CD4-positive, alpha-beta memory T cell (primary cell): ENCODE measurements at regions not wholly inside any gene's neighbourhood (a gene's known extent, or its start where the extent isn't known, plus 50 kb on each side); places are given as distances from the start of the nearest gene placed in this dataset.
A peak's percentile ranks its signal among the peaks of the same experiment; 100 is the strongest.

Source experiments
- CTCF ChIA-PET: fragments of 350-600 bp; sonication (Branson Sonifier 250); formaldehyde crosslinking; loops from one replicate; lab custom pipeline; 2021; ENCODE audit warnings: inconsistent platforms; ENCODE audit not compliant: partially characterized antibody; lab: Charles Lee
- POLR2A ChIA-PET: fragments of 350-600 bp; sonication (Branson Sonifier 250); formaldehyde crosslinking; loops from one replicate; lab custom pipeline; 2021; ENCODE audit not compliant: partially characterized antibody; lab: Charles Lee
- DNase-seq, 5 donors: peaks; one replicate each; pipeline versions ENCODE4 v3.0.0 to v3.0.0-alpha.2; 2020 to 2022; ENCODE audit warnings: mixed read lengths in 1 of 5
- H3K27ac ChIP-seq: one replicate; pipeline ENCODE4 v1.7.0; 2013; ENCODE audit warnings: low read depth, low read length
- H3K27me3 ChIP-seq: 2 replicates; pipeline ENCODE4 v1.7.0; 2013; ENCODE audit warnings: mild to moderate bottlenecking, low read length, moderate library complexity; ENCODE audit not compliant: insufficient read depth
- H3K36me3 ChIP-seq: 2 replicates; pipeline ENCODE4 v1.7.0; 2013; ENCODE audit warnings: mild to moderate bottlenecking, low read length, moderate library complexity; ENCODE audit not compliant: insufficient read depth
- H3K4me1 ChIP-seq: 2 replicates; pipeline ENCODE4 v1.7.0; 2013; ENCODE audit warnings: mild to moderate bottlenecking, low read length, moderate library complexity; ENCODE audit not compliant: insufficient read depth
- H3K4me3 ChIP-seq, 2 donors: one replicate each; pipeline ENCODE4 v1.7.0; 2013; ENCODE audit warnings: low read length in 2 of 2, mild to moderate bottlenecking in 1 of 2
- H3K9me3 ChIP-seq, 2 donors: one replicate each; pipeline ENCODE4 v1.7.0; 2013; ENCODE audit warnings: low read length in 2 of 2, control low read depth in 1 of 2; ENCODE audit not compliant: control insufficient read depth in 1 of 2
- H3K27ac Mint-ChIP-seq, 7 donors: one replicate each; pipeline ENCODE4 v1.8.0; 2020 to 2021; ENCODE audit warnings: mixed read lengths in 7 of 7, mild to moderate bottlenecking in 6 of 7, inconsistent platforms in 3 of 7, moderate library complexity in 3 of 7
- H3K27me3 Mint-ChIP-seq, 2 donors: one replicate each; pipeline ENCODE4 v1.8.0; 2020 to 2021; ENCODE audit warnings: mixed read lengths in 2 of 2
- H3K36me3 Mint-ChIP-seq, 2 donors: one replicate each; pipeline ENCODE4 v1.8.0; 2020 to 2021; ENCODE audit warnings: mixed read lengths in 2 of 2, inconsistent platforms in 1 of 2, mild to moderate bottlenecking in 1 of 2
- H3K4me1 Mint-ChIP-seq, 4 donors: one replicate each; pipeline ENCODE4 v1.8.0; 2020 to 2021; ENCODE audit warnings: mixed read lengths in 4 of 4, mild to moderate bottlenecking in 1 of 4
- H3K4me3 Mint-ChIP-seq, 8 donors: one replicate each; pipeline ENCODE4 v1.8.0; 2020 to 2021; ENCODE audit warnings: mixed read lengths in 8 of 8, mild to moderate bottlenecking in 7 of 8, moderate library complexity in 6 of 8, inconsistent platforms in 3 of 8
- H3K9me3 Mint-ChIP-seq, 8 donors: one replicate each; pipeline ENCODE4 v1.8.0; 2020 to 2021; ENCODE audit warnings: mixed read lengths in 8 of 8, mild to moderate bottlenecking in 5 of 8, inconsistent platforms in 3 of 8, moderate library complexity in 1 of 8
- intact Hi-C: fragments of 100-400 bp; cut with micrococcal nuclease; formaldehyde crosslinking; loops from one replicate; pipeline ENCODE4 v1.15.1; 2023

- Histone ChIP-seq H3K4me1 (no peaks in the 10 kb centered on the region), H3K9me3 (no peaks in the 10 kb centered on the region), H3K27me3 (no peaks in the 10 kb centered on the region), H3K4me3 (no peak overlapping the region), H3K27ac (no peak overlapping the region), H3K36me3 (no peaks in the 10 kb centered on the region)
- intact Hi-C loops = no loop called here
- Mint-ChIP-seq H3K36me3 (no peaks in the 10 kb centered on the region), H3K4me3 (no peak overlapping the region), H3K27ac (no peak overlapping the region), H3K4me1 (no peaks in the 10 kb centered on the region), H3K27me3 (no peaks in the 10 kb centered on the region), H3K9me3 (no peaks in the 10 kb centered on the region)
- POLR2A ChIA-PET = no interaction called here
- no peak for DNase-seq
- CTCF ChIA-PET = no interaction called here
Measured at GRCh38 chr2:144679942-144680341, 160.0 kb upstream of the ZEB2 start.

GRCh38 chr2:144678736-144679135 lies 158.8 kb upstream of the ZEB2 start:
- H3K4me3 Mint-ChIP-seq = no peak overlapping the region
- CTCF ChIA-PET = no interaction called here
- H3K27me3 Mint-ChIP-seq = no peaks in the 10 kb centered on the region
- no peaks in the 10 kb centered on the region for H3K9me3 Mint-ChIP-seq
- H3K27ac ChIP-seq = no peak overlapping the region
- DNase-seq = no peak
- POLR2A ChIA-PET = no interaction called here
- no peaks in the 10 kb centered on the region for H3K4me1 Mint-ChIP-seq
- H3K4me1 ChIP-seq = no peaks in the 10 kb centered on the region
- intact Hi-C loops = no loop called here
- H3K27me3 ChIP-seq = no peaks in the 10 kb centered on the region
- no peaks in the 10 kb centered on the region for H3K36me3 Mint-ChIP-seq
- H3K27ac Mint-ChIP-seq = no peak overlapping the region
- H3K9me3 ChIP-seq = no peaks in the 10 kb centered on the region
- H3K4me3 ChIP-seq = no peak overlapping the region
- H3K36me3 ChIP-seq = no peaks in the 10 kb centered on the region

GRCh38 chr2:144675731-144676130 lies 155.8 kb upstream of the ZEB2 start:
- DNase-seq = no peak
- no peaks in the 10 kb centered on the region for H3K9me3 Mint-ChIP-seq
- H3K27me3 ChIP-seq = no peaks in the 10 kb centered on the region
- H3K4me1 Mint-ChIP-seq = no peaks in the 10 kb centered on the region
- H3K9me3 ChIP-seq = no peaks in the 10 kb centered on the region
- intact Hi-C loops = no loop called here
- no peak overlapping the region for H3K27ac ChIP-seq
- H3K4me3 ChIP-seq = no peak overlapping the region
- H3K4me3 Mint-ChIP-seq = no peak overlapping the region
- ChIA-PET CTCF (no interaction called here), POLR2A (no interaction called here)
- H3K27me3 Mint-ChIP-seq = no peaks in the 10 kb centered on the region
- no peaks in the 10 kb centered on the region for H3K36me3 Mint-ChIP-seq
- no peaks in the 10 kb centered on the region for H3K4me1 ChIP-seq
- no peak overlapping the region for H3K27ac Mint-ChIP-seq
- H3K36me3 ChIP-seq = no peaks in the 10 kb centered on the region

GRCh38 chr2:144675331-144675730 lies 155.4 kb upstream of the ZEB2 start:
- Mint-ChIP-seq H3K9me3 (no peaks in the 10 kb centered on the region), H3K36me3 (no peaks in the 10 kb centered on the region), H3K4me3 (no peak overlapping the region), H3K27me3 (no peaks in the 10 kb centered on the region), H3K27ac (no peak overlapping the region), H3K4me1 (no peaks in the 10 kb centered on the region)
- no peaks in the 10 kb centered on the region for H3K27me3 ChIP-seq
- ChIA-PET POLR2A (no interaction called here), CTCF (no interaction called here)
- no peak overlapping the region for H3K27ac ChIP-seq
- DNase-seq = no peak
- H3K36me3 ChIP-seq = no peaks in the 10 kb centered on the region
- no peak overlapping the region for H3K4me3 ChIP-seq
- H3K9me3 ChIP-seq = no peaks in the 10 kb centered on the region
- intact Hi-C loops = no loop called here
- H3K4me1 ChIP-seq = no peaks in the 10 kb centered on the region

- no peak for DNase-seq
- no peak overlapping the region for H3K4me3 ChIP-seq
- intact Hi-C loops = no loop called here
- H3K36me3 ChIP-seq = no peaks in the 10 kb centered on the region
- no peaks in the 10 kb centered on the region for H3K9me3 ChIP-seq
- Mint-ChIP-seq H3K4me1 (no peaks in the 10 kb centered on the region), H3K4me3 (no peak overlapping the region), H3K36me3 (no peaks in the 10 kb centered on the region), H3K9me3 (no peaks in the 10 kb centered on the region), H3K27me3 (peaks cover 1 to 2% of the 10 kb centered on the region in 2 donors), H3K27ac (no peak overlapping the region)
- POLR2A ChIA-PET = no interaction called here
- no peaks in the 10 kb centered on the region for H3K27me3 ChIP-seq
- CTCF ChIA-PET = no interaction called here
- no peaks in the 10 kb centered on the region for H3K4me1 ChIP-seq
- no peak overlapping the region for H3K27ac ChIP-seq
Measured at GRCh38 chr2:144674071-144674470, 154.2 kb upstream of the ZEB2 start.

GRCh38 chr2:144673456-144673855 lies 153.5 kb upstream of the ZEB2 start:
- POLR2A ChIA-PET = no interaction called here
- no peaks in the 10 kb centered on the region for H3K36me3 Mint-ChIP-seq
- H3K27ac Mint-ChIP-seq = no peak overlapping the region

GRCh38 chr2:144671695-144672455 lies 152.0 kb upstream of the ZEB2 start:
- CTCF ChIA-PET = no interaction called here
- H3K4me3 Mint-ChIP-seq = no peak overlapping the region
- no peaks in the 10 kb centered on the region for H3K36me3 ChIP-seq
- DNase-seq = peak in 1 of 5 donors; percentile 13
- H3K9me3 Mint-ChIP-seq = peaks cover 0 to 2% (median 0%) of the 10 kb centered on the region in 8 donors
- no peaks in the 10 kb centered on the region for H3K27me3 ChIP-seq
- no peak overlapping the region for H3K27ac Mint-ChIP-seq
- H3K36me3 Mint-ChIP-seq = no peaks in the 10 kb centered on the region
- POLR2A ChIA-PET = no interaction called here
- no peaks in the 10 kb centered on the region for H3K4me1 Mint-ChIP-seq
- H3K9me3 ChIP-seq = no peaks in the 10 kb centered on the region
- H3K27me3 Mint-ChIP-seq = peaks cover 2 to 6% of the 10 kb centered on the region in 2 donors
- no peaks in the 10 kb centered on the region for H3K4me1 ChIP-seq
- H3K27ac ChIP-seq = no peak overlapping the region
- H3K4me3 ChIP-seq = no peak overlapping the region
- intact Hi-C loops = no loop called here

More at GRCh38 chr2:144673456-144673855, 153.5 kb upstream of the ZEB2 start:
- Histone ChIP-seq H3K4me3 (no peak overlapping the region), H3K4me1 (no peaks in the 10 kb centered on the region), H3K9me3 (no peaks in the 10 kb centered on the region), H3K27me3 (no peaks in the 10 kb centered on the region), H3K36me3 (no peaks in the 10 kb centered on the region), H3K27ac (no peak overlapping the region)
- Mint-ChIP-seq H3K4me1 (no peaks in the 10 kb centered on the region), H3K9me3 (no peaks in the 10 kb centered on the region), H3K4me3 (no peak overlapping the region), H3K27me3 (peaks cover 1 to 2% of the 10 kb centered on the region in 2 donors)
- intact Hi-C loops = no loop called here
- CTCF ChIA-PET = no interaction called here
- DNase-seq = no peak
